ENCODE measurements at regions not wholly inside any gene's neighbourhood (a gene's known extent, or its start where the extent isn't known, plus 50 kb on each side); places are given as distances from the start of the nearest gene placed in this dataset.
"Not testable (repeated sequence)": the region's sequence is repeated elsewhere in the genome, so short reads cannot be mapped to it uniquely, and the experiment has no call there.

DNA sequence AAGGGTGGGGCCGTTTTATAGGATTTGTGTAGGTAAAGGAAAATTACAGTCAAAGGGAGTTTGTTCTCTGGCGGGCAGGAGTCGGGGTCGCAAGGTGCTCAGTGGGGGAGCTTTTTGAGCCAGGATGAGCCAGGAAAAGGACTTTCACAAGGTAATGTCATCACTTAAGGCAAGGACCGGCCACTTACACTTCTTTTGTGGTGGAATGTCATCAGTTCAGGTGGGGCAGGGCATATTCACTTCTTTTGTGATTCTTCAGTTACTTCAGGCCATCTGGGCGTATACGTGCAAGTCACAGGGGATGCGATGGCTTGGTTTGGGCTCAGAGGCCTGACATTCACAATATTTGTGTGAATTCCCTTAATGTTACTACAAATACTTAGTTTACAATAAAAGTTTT lies 88.2 kb upstream of the MAP3K7 start:
- DNase-seq: not testable (repeated sequence)

DNA sequence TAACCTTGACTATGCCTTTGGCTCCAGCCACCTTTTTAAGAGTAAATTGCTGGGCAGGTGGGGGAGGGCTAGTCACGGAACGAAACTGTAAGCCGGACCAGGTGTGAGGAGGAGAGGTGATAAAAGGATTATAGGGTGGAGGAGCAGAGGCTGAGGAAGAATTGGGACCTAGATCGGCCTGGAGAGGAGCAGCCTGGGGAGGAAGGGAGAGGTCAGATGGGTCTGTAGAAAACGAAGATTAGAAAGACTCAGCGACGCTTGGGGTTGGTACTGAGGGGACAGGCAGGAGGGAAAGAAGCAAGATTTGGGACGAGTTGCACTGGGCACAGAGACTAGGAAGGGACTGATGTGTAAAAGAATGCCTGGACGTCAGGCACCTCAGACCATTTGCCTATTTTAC lies 87.2 kb upstream of the MAP3K7 start:
- not testable (repeated sequence) for DNase-seq

DNA sequence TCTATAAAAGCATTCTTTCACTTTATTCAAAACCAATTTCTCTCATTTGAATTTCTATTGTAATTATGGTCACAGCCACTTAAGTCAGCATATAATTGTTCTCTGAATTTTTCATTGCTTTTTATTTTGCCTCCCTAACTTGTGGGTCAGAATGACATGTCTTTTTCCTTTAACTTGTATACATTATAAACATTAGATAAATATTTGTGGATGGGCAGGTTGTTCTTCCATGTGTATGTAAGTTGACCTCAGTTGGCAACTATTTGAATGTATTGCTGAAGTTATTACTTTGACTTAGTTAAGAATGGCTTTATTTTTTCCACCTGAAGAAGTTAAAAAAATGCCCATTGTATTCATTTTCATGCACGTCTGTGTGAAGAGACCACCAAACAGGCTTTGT lies 83.0 kb upstream of the MAP3K7 start:
- DNase-seq: no peak

DNA sequence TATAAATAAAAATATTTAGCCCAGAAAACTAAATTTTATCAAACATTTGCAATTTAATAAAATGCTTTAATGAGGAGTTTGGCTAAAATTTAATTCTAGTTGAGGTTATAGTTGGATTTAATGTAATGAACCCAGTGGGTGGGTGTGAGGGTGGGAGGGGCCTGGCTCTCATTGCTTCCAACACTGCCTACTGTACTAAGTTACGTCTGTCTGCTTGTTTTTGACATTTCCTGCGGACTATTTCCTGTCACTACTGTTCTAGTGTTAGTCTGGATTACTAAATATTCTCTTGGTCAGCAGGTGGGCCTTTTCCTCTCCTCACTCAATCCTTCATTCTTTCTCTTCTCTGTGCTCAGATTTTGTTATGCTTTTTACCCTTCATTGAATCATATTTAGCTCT lies 82.5 kb upstream of the MAP3K7 start:
- DNase-seq: no peak

DNA sequence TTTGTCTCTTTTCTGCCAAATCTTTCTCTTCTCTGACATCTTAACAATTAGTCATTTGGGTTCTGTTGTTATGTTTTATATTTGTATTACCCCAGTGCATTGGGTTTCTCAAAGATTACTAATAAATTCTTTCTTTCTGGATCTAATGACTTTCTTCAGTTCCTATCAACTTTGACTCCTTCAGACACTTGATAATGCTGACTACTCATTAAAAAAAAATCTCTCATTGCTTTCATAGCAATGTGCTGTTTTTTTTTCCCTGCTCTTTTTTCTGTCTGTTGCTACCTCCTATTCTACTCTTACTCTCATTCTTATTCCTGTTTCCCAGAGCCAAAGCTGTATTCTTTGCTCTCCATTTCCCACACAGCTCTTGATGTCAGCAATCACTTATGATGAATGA lies 81.3 kb upstream of the MAP3K7 start:
- no peak for DNase-seq

DNA sequence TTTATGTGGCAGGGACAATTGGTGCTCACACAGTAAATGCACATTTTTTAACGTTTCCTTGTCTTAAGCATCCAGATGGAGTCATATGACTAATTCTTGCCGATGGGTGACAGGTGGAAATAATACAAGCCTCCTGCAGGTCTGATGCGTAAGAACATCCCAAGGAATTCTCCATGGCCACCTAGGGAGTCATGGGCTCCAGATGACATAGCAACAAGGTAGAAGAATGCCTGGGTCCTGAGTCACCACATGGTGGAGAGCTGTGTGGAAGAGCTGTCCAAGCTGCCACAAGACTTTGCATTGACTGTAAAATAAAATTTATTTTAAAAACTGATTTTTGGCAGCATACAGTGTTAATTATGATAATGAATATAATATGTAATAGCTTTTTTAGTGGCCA lies 77.0 kb upstream of the MAP3K7 start:
- no peak for DNase-seq

DNA sequence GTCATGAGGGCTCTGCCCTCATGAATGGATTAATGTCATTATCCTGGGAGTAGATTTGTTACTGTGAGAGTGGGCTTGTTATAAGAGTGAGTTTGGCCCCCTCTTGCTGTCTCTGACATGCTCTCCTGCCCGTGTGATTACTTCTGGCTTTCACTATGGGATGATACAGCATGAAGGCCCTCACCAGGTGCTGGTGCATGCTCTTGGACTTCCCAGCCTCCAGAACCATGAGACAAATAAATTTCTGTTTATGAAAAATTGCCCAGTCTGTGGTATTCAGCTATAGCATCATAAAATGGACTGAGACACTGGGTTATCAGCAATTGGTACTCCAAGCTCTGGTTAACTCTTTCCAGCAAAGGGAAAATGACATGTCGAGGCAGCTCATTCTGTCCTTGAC lies 76.2 kb upstream of the MAP3K7 start:
- no peak for DNase-seq

DNA sequence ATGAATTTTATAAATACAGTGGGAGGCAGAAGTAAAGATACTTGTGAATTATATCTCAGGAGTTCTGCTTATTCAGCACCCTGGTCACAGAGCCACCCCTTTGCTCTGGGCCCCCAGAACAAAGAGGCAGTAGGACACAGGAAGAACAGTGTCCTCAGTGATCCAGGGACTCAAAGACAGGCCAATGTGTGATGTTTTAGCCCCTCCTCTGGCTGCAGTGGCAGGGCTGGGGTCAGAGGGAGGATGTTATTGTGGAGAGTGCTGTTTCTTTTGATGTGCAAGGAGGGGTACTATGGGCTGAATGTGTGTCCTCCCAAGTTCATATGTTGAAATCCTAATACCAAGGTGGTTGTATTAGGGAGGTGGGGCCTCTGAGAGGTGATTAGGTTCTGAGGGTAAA lies 74.1 kb upstream of the MAP3K7 start:
- DNase-seq: no peak

DNA sequence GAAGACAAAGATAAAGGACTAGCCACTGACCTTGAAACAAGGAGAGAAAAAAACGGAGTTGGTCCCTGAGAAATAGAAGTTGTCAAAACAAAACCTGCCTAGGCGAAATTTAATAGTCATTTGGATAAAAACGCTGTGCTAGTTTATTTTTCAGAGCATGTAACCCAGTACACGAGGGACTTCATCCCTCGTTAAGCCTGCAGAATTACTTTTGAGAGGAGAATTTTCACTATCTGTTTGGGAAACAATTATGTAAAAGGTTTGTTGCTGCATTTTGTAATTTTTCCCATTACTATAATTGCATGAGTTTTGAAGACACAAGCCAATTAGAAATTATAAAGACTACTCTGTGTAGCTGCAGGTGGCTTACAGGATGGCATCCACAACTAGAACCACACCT lies 71.6 kb upstream of the MAP3K7 start:
- no peak for DNase-seq

DNA sequence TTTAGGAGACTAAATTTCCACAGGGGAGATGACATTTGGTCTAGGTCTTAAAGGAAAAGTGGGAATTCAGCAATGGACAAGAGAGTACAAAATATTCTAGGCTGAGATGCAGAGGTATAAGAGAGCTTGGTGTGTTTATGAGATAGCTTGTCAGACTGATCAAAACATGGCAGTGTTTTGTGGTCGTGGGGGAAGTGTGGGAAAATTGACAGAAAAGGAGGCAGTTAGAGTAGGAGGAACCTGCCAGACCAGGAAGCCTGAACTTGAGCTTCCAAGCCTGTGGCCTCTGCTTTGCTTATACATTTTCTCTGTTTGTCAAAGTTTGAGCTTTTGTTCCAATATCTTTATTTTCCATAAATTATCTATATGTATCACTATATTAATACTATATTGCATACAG lies 69.5 kb upstream of the MAP3K7 start:
- DNase-seq: no peak

DNA sequence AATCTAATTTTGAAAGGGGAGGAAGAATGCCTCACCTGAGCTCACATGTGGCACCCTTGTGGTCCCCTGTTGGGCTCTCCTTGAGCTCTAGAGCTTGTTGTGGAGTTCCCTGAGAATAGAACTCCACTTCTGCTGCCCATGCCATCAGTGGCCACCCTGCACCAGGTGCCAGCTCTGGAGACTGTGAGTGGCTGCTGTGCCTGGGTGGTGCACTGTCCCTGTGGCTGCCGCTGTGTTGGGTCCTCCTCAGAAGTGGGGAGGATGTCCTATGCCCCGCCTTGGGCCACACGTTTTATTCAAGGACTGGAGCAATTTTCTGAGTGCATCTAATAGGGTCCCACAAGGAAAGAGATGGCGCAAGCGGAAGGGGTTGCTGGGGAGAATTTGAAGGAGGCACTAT lies 67.9 kb upstream of the MAP3K7 start:
- no peak for DNase-seq

DNA sequence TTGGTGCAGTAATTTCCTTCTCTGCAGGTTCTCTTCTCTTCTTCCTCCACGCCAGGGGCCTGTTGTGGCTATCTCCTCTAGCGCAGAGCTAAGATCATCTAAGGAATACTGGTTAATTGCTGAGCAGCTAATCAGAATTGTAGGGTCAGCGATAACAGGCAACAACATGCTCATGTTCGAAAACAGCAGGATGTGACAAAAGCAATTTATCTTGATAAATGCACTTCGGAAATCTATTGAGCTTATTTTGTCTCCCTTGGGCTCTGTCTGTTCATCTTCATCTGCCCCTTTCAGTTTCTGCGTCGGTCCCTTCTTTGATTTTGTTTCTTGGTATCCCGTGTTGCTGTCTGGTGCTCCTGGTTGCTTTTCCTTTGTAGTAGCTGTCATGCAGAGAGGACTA lies 67.3 kb upstream of the MAP3K7 start:
- DNase-seq: no peak

DNA sequence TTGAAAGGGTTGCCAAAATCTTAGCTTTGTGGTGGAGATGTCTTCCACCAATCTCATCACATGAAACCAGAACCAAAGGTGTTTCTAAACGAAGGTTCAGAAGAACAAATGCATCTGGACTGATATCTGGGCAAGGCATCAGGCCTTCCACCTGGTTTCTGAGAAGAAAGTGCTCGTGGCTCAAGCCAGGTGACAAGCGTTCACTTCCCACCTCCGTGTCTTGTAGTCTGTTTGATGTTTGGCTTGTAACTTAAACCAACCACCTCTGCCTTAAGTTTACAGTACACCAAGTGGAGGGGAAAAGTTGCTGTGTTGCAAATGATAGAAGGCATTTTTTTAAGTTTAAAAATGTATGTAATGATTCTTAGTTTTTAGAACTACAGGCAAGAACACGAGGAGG lies 66.9 kb upstream of the MAP3K7 start:
- no peak for DNase-seq

DNA sequence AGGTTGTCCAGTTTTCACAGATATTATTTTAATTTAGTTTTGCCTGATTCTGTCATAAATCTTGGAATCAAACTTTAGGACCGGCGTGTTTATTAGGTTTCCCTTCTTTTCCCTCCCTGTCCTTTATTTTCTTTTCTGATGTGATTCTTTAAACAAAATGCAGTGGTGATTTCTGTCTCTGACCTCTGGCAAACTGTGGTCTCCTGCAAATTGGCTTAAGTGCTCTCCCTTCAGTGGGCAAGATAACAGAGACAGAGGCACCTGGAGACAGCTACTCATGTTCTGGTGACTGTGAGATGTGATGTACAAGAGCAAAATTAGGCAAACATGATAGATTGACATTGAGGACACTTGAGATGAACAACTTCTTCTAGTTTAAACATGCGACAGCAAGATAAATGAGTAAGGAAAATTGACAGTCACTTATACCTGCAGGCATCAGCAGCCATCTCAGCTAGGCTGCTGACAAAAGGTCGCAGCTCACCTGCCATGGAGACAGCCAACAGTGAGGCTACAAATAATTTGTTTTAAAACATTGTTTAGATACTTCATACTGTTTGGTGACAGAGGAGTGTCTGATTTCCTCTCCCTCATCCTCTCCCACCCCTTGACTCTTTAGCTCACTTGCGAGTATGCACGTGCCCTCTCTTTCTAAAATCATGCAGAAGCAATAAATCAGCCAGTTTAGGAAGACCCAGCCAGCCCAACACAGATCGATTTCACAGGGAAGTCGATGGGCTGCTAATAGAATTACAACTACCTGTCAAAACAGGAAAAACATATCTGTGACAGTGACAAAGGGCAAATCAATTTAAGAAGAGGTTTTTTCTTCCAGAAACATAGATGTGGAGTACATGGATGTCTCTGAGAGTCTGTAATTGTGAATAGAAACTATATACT lies 63.4 kb upstream of the MAP3K7 start:
- DNase-seq: no peak

DNA sequence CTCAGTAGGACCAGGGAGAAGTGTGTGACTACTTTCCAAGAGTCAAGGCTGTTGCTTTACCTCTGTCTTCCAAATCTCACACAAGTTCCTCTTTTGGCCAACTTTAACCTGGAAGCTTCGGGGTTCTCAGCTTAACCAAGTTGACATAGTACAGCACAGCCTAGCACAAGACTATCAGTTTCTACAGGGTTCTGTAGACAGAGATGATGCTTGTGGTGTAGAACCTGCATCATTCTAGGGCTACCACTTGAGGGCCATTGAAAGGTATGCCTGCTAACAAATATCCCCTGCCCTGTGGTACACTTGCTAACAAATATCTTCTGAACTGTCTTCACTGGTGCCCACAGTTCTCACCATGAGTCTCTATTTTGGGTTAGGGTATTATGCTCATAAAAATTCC lies 62.0 kb upstream of the MAP3K7 start:
- no peak for DNase-seq

DNA sequence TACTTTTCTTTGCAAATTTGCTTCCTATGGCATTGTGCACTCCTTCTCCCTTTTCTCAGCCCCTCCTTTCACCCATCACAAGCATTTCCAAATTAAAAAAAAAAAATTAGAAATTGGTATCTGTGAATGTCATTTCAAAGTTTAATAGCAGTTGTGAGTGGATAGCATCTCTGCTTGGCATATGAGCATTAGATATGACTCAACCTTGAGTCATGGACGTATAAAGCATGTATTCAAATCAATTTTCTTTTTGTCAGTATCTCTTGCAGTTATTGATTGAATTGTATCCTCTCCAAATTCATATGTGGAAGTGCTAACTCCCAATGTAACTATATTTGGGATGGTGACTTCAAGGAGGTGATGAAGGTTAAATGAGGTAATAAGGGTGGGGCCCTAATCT lies 60.1 kb upstream of the MAP3K7 start:
- no peak for DNase-seq

DNA sequence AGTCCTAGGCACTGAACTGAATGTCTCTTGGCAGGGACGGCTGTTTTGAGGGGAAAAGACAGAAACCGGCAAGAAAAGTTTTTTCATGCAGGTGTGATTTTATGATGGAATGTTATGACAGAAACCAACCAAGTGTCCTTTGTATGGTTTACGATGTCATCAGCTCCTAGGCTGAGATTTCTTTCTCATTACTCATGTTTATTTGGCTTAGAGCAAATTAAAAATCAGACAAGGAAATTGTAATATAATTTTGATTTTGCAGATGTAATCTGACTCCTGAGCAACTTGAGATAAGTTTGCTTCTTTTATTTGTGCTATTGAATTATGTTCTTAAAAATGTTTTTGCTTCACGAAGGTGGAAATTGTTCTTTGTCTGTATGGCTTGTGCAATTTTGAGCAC lies 58.8 kb upstream of the MAP3K7 start:
- no peak for DNase-seq

DNA sequence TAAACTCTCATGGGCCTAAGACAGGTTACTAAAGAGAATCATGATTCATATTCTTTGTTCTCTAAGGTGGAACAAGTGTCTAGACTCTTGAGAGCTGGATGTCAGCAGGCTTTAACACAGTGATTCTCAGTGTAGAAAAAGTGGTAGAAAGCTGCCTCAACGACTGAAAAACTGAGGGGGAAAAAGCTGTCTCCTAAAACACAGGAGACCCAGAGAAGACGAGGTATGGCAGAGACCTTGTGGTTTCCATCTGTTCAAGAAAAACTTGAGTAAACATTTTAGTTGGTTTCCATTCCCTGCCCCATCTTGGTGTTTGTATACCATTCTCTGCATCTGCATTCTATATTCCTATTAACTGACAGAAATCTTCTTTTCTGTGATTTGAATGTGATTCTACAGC lies 57.6 kb upstream of the MAP3K7 start:
- DNase-seq: no peak

DNA sequence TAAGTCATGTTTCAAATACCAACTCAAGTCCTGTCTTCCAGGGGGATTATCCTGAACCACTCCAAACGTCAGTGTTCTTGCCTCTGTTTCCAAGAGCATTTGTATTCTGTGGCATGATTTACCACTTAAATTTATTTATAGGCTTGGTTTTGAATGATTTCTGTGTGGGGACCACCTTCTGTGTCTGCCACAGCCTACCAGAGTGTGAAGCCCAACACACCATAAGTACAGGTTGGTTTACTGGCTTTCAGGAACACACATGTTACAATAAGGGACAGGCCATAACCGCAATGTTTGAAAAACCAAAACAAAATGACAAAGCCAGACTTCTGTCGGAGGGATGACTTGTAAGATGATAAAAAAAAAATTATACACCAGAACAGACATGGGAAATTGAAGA lies 56.5 kb upstream of the MAP3K7 start:
- no peak for DNase-seq

DNA sequence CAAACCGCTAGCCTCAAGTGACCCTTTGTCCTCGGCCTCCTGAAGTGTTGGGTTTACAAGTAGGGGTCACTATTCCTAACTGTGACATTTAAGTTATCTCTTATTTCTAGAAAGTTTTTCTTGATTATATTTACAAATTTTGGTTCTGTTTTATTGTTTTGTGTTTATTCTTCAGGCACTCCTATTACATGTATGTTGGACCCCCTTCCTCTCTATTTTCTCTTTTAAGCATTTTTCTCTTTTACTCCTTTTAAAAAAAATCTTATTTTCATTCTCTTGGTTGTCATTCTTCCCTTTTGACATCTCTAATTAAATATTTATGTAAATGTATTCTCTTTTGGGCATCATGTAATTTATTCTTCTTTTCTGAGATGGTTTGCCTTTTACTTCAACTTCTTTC lies 50.4 kb upstream of the MAP3K7 start:
- no peak for DNase-seq

Measured in activated CD4-positive, alpha-beta T cell treated with anti-CD3 and anti-CD28 coated beads, Interleukin-2, amount 50 U/mL, for 4 hours (primary cell).